H1 (cell line): ENCODE measurements at regions not wholly inside any gene's neighbourhood (a gene's known extent, or its start where the extent isn't known, plus 50 kb on each side); places are given as distances from the start of the nearest gene placed in this dataset.

Source experiments
- NRF1 ChIP-seq: IDR thresholded peaks from 2 replicates; pipeline ENCODE4 v1.6.1; 2011; ENCODE audit warnings: mild to moderate bottlenecking, low read depth, low read length, improper control_type of control experiment
- TBP ChIP-seq: IDR thresholded peaks from 2 replicates; pipeline ENCODE4 v1.6.1; 2011; ENCODE audit warnings: low read depth, low read length, improper control_type of control experiment
- YY1 ChIP-seq: IDR thresholded peaks from 2 replicates; pipeline ENCODE4 v1.6.1; 2011; ENCODE audit warnings: low read depth, mild to moderate bottlenecking, low read length

GRCh38 chr7:11243739-11244138 is 270.1 kb downstream of the PHF14 start:
- TF ChIP-seq TBP, result no peak
- TF ChIP-seq YY1, result no peak
- no peak for TF ChIP-seq NRF1
